Tibial nerve (tissue), 3 donors: ENCODE measurements at regions not wholly inside any gene's neighbourhood (a gene's known extent, or its start where the extent isn't known, plus 50 kb on each side); places are given as distances from the start of the nearest gene placed in this dataset.

Source experiments
- EP300 ChIP-seq, 2 donors: sonication (generic); formaldehyde crosslinking; IDR thresholded peaks; one replicate each; pipeline ENCODE4 v1.6.1; 2017; ENCODE audit warnings: antibody characterized with exemption in 2 of 2, mild to moderate bottlenecking in 1 of 2
- POLR2A ChIP-seq, 2 donors: fragments of 450-650 bp; IDR thresholded peaks; one replicate each; pipeline ENCODE4 v1.6.1; 2017; ENCODE audit warnings: antibody characterized with exemption in 2 of 2, mild to moderate bottlenecking in 2 of 2, moderate library complexity in 2 of 2

GRCh38 chr5:108681079-108681921, 66.4 kb upstream of the FER start:
- peak in 1 of 2 donors; percentile 65 for TF ChIP-seq EP300 (IDR thresholded peaks at IDR 0.05)
- no peak for TF ChIP-seq POLR2A (IDR thresholded peaks at IDR 0.05)
